CD14-positive monocyte (primary cell): ENCODE measurements at regions not wholly inside any gene's neighbourhood (a gene's known extent, or its start where the extent isn't known, plus 50 kb on each side); places are given as distances from the start of the nearest gene placed in this dataset.
A peak's percentile ranks its signal among the peaks of the same experiment; 100 is the strongest.

ENCODE experiments used
- DNase-seq, 3 donors: peaks; one replicate each; pipeline ENCODE4 v3.0.0-alpha.2; 2011 to 2022
- H2AFZ ChIP-seq: 2 replicates; pipeline ENCODE4 v1.6.0; 2012; ENCODE audit warnings: mild to moderate bottlenecking, low read depth, low read length, inconsistent platforms; ENCODE audit not compliant: insufficient read depth, poor library complexity, severe bottlenecking
- H3K27ac ChIP-seq, 2 donors: 1 replicate in 1 of 2; 2 replicates in 1 of 2; pipeline ENCODE4 v1.5.1; 2012 to 2013; ENCODE audit warnings: low read length in 2 of 2, control low read depth in 1 of 2, inconsistent platforms in 1 of 2, low read depth in 1 of 2, mild to moderate bottlenecking in 1 of 2
- H3K27me3 ChIP-seq, 2 donors: one replicate each; pipeline versions ENCODE4 v1.6.0 to v1.6.1; 2011 to 2013; ENCODE audit warnings: low read length in 2 of 2; ENCODE audit not compliant: control insufficient read depth in 2 of 2, insufficient read depth in 2 of 2
- H3K36me3 ChIP-seq, 2 donors: replicated peaks in 1 of 2; 1 replicate in 1 of 2; 2 replicates in 1 of 2; pipeline versions ENCODE4 v1.5.1 to v1.6.1; 2012 to 2013; ENCODE audit warnings: low read length in 2 of 2, control low read depth in 1 of 2, inconsistent platforms in 1 of 2, mild to moderate bottlenecking in 1 of 2; ENCODE audit not compliant: insufficient read depth in 2 of 2, control insufficient read depth in 1 of 2
- H3K4me1 ChIP-seq, 2 donors: 1 replicate in 1 of 2; 2 replicates in 1 of 2; pipeline versions ENCODE4 v1.5.1 to v1.6.1; 2012 to 2013; ENCODE audit warnings: low read length in 2 of 2, control low read depth in 1 of 2, inconsistent platforms in 1 of 2, mild to moderate bottlenecking in 1 of 2, moderate library complexity in 1 of 2; ENCODE audit not compliant: insufficient read depth in 2 of 2, control insufficient read depth in 1 of 2
- H3K4me2 ChIP-seq: replicated peaks from 2 replicates; pipeline ENCODE3; 2012; ENCODE audit warnings: low read length, moderate library complexity, mild to moderate bottlenecking; ENCODE audit not compliant: poor library complexity, severe bottlenecking; ENCODE audit errors: extremely low read depth
- H3K4me3 ChIP-seq, 3 experiments: fragments of 200-600 bp in 1 of 3; sonication (generic) in 1 of 3; replicated peaks in 1 of 3; 1 replicate in 2 of 3; 2 replicates in 1 of 3; pipeline ENCODE4 v1.5.1; 2011 to 2013; ENCODE audit warnings: low read length in 3 of 3, mild to moderate bottlenecking in 3 of 3, control low read depth in 2 of 3, low read depth in 2 of 3, inconsistent platforms in 1 of 3, moderate library complexity in 1 of 3
- H3K79me2 ChIP-seq: 2 replicates; pipeline ENCODE4 v1.6.0; 2012; ENCODE audit warnings: mild to moderate bottlenecking, control low read depth, inconsistent platforms, low read length, moderate library complexity; ENCODE audit not compliant: insufficient read depth
- H3K9ac ChIP-seq: 2 replicates; pipeline ENCODE4 v1.6.0; 2017; ENCODE audit warnings: low read length, mild to moderate bottlenecking; ENCODE audit not compliant: insufficient read depth, poor library complexity, severe bottlenecking
- H3K9me3 ChIP-seq, 2 donors: replicated peaks in 1 of 2; 1 replicate in 1 of 2; 2 replicates in 1 of 2; pipeline versions ENCODE4 v1.5.1 to v1.6.1; 2012 to 2013; ENCODE audit warnings: low read length in 2 of 2, control low read depth in 1 of 2; ENCODE audit not compliant: control insufficient read depth in 1 of 2, insufficient read depth in 1 of 2
- H4K20me1 ChIP-seq: 2 replicates; pipeline ENCODE4 v1.6.0; 2012; ENCODE audit warnings: mild to moderate bottlenecking, low read length, control low read depth, moderate library complexity; ENCODE audit not compliant: insufficient read depth
- H3K27ac Mint-ChIP-seq, 7 donors: one replicate each; pipeline ENCODE4 v1.8.0; 2020; ENCODE audit warnings: mild to moderate bottlenecking in 7 of 7, mixed read lengths in 7 of 7, moderate library complexity in 6 of 7, inconsistent platforms in 2 of 7
- H3K27me3 Mint-ChIP-seq, 3 donors: one replicate each; pipeline ENCODE4 v1.8.0; 2021 to 2022; ENCODE audit warnings: low read depth in 3 of 3, mild to moderate bottlenecking in 3 of 3, mixed read lengths in 3 of 3, moderate library complexity in 3 of 3, inconsistent platforms in 1 of 3
- H3K36me3 Mint-ChIP-seq, 2 donors: one replicate each; pipeline ENCODE4 v1.8.0; 2020; ENCODE audit warnings: mixed read lengths in 2 of 2, inconsistent platforms in 1 of 2, mild to moderate bottlenecking in 1 of 2
- H3K4me1 Mint-ChIP-seq: one replicate; pipeline ENCODE4 v1.8.0; 2020; ENCODE audit warnings: mild to moderate bottlenecking, mixed read lengths
- H3K4me3 Mint-ChIP-seq, 2 donors: one replicate each; pipeline ENCODE4 v1.8.0; 2020; ENCODE audit warnings: mild to moderate bottlenecking in 2 of 2, mixed read lengths in 2 of 2, moderate library complexity in 1 of 2
- H3K9me3 Mint-ChIP-seq, 7 donors: one replicate each; pipeline ENCODE4 v1.8.0; 2020 to 2022; ENCODE audit warnings: mixed read lengths in 7 of 7, mild to moderate bottlenecking in 6 of 7, moderate library complexity in 6 of 7, inconsistent platforms in 2 of 7
- WGBS: methylation state at CpG from one replicate; pipeline ENCODE4 v1.1.5; 2013; ENCODE audit warnings: missing lambda C conversion rate; ENCODE audit not compliant: insufficient coverage; 5-methylcytosine and 5-hydroxymethylcytosine counted together
- intact Hi-C, 2 donors: fragments of 100-400 bp; cut with micrococcal nuclease; formaldehyde crosslinking; loops; one replicate each; pipeline versions ENCODE4 v1.15.0 to v1.15.1; 2023
- TF ChIP-seq, protein P1 (sequence below): fragments of 200-600 bp; IDR thresholded peaks from one replicate; pipeline ENCODE4 v1.8.0; 2022; ENCODE audit warnings: antibody characterized with exemption, mild to moderate bottlenecking

DNA sequence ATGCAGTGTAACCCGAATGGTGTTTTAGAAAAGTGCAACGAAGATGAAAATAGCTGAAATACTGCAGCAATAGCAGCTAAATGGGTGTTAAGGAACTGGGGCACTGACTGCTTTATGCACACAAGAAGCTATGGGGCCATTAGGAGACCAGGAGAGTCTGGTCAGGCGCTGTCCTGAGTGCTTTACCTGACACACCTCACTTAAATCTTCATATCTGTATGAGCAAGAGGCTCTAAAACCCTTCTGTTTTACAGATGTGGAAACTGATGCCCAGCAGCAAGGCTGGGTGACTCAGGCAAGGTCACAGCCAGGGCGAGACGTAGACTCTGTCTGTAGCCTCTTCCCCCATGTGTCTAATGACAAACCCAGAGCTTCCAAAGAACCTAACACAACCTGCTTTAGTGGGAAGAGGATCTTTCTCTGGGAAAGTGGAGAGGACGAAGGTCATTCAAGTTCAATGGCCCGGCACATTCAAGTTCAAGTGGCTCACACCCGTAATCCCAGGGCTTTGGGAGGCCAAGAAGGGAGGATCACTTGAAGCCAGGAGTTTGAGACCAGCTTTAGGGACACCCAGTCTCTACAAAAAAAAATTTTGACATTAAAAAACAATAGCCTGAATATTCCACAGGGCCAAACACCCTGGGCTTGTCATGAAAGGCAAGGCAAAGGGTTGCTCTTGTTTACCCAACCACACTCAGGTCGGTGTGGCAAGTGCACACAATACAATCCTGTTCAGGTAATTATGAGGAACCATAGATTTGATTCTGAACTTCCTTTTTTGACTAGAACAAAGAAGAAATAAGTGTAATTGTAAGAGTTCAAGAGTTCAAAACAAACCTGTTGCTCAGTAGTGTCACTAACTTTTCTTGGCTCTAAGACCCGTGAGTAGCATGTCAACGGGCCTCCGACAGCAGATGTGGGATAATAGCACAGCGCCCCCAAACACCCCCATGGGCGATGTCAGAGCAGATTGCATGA, 53.7 kb upstream of the KLF6 start:
- no peaks in the 10 kb centered on the region for H3K79me2 ChIP-seq
- no peaks in the 10 kb centered on the region for H3K36me3 ChIP-seq
- H4K20me1 ChIP-seq: no peaks in the 10 kb centered on the region
- H3K27me3 ChIP-seq: no peaks in the 10 kb centered on the region
- TF ChIP-seq, protein P1, sequence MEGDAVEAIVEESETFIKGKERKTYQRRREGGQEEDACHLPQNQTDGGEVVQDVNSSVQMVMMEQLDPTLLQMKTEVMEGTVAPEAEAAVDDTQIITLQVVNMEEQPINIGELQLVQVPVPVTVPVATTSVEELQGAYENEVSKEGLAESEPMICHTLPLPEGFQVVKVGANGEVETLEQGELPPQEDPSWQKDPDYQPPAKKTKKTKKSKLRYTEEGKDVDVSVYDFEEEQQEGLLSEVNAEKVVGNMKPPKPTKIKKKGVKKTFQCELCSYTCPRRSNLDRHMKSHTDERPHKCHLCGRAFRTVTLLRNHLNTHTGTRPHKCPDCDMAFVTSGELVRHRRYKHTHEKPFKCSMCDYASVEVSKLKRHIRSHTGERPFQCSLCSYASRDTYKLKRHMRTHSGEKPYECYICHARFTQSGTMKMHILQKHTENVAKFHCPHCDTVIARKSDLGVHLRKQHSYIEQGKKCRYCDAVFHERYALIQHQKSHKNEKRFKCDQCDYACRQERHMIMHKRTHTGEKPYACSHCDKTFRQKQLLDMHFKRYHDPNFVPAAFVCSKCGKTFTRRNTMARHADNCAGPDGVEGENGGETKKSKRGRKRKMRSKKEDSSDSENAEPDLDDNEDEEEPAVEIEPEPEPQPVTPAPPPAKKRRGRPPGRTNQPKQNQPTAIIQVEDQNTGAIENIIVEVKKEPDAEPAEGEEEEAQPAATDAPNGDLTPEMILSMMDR: no peak
- H3K27ac ChIP-seq: no peak overlapping the region
- no peak overlapping the region for H2AFZ ChIP-seq
- H3K4me1 Mint-ChIP-seq: peaks cover 35% of the 10 kb centered on the region
- no peak overlapping the region for H3K4me2 ChIP-seq
- intact Hi-C loops: no loop called here
- WGBS: 100% methylated on average over 2 of the region's 14 CpGs
- peaks cover 30 to 38% of the 10 kb centered on the region in 2 donors for H3K4me1 ChIP-seq
- H3K27me3 Mint-ChIP-seq: peaks cover 0 to 2% (median 0%) of the 10 kb centered on the region in 3 donors
- H3K9me3 Mint-ChIP-seq: no peaks in the 10 kb centered on the region
- no peaks in the 10 kb centered on the region for H3K36me3 Mint-ChIP-seq
- H3K9ac ChIP-seq: no peak overlapping the region
- peak in 2 of 3 donors; percentile 54 to 73 for DNase-seq
- H3K4me3 ChIP-seq: no peak overlapping the region
- no peak overlapping the region for H3K4me3 Mint-ChIP-seq
- H3K27ac Mint-ChIP-seq: peak overlapping the region in 6 of 7 donors; percentile 15 to 92 (median 58)
- no peaks in the 10 kb centered on the region for H3K9me3 ChIP-seq

DNA sequence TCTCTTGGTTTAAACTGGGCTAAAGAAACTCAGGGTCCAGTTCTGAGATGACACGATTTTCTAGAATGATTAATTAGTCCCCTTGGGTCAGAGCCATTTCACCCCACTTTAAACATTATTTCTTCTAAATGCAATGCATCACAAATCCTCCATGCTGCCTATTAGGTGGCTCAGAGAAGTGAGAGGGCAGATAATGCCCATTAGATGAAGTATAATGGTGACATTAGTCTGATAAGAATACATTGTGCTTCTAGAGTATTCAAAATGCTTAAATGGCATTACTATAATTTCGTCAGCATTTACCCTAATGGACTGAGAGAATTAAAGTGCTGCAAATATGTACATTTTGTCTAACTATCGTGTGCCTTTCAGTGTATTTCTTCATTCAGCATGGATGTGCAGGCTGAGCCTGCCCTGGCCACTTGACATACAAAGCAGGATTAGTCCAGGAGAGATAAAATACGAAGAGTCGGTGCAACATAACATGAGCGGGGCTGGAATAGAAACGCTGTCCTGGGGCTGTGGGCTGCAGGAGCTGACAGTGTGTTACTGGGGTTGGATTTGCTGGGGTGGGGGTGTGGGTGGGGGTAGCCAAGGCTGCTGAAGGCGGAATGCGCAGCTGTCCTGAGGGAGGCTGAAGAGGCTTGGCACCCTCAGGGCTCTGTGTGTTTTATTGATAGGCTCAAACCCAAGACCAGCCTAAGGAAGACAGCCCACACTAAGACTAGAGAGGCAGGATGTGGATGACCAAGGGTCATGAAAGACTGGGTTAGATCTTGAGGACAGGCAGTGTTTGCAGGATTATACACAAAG, 52.8 kb upstream of the KLF6 start:
- H3K27me3 ChIP-seq: no peaks in the 10 kb centered on the region
- peaks cover 35% of the 10 kb centered on the region for H3K4me1 Mint-ChIP-seq
- no peak overlapping the region for H2AFZ ChIP-seq
- H3K27ac ChIP-seq: no peak overlapping the region
- no peaks in the 10 kb centered on the region for H3K79me2 ChIP-seq
- H3K4me3 Mint-ChIP-seq: no peak overlapping the region
- no peaks in the 10 kb centered on the region for H3K36me3 ChIP-seq
- no peak for DNase-seq
- H3K27me3 Mint-ChIP-seq: peaks cover 0 to 2% (median 0%) of the 10 kb centered on the region in 3 donors
- no peak overlapping the region for H3K4me2 ChIP-seq
- TF ChIP-seq, protein P1: no peak
- intact Hi-C loops: no loop called here
- no peaks in the 10 kb centered on the region for H3K36me3 Mint-ChIP-seq
- peaks cover 30 to 38% of the 10 kb centered on the region in 2 donors for H3K4me1 ChIP-seq
- no peaks in the 10 kb centered on the region for H3K9me3 Mint-ChIP-seq
- no peaks in the 10 kb centered on the region for H3K9me3 ChIP-seq
- WGBS: 97% methylated on average over 6 of the region's 9 CpGs
- H4K20me1 ChIP-seq: no peaks in the 10 kb centered on the region
- H3K9ac ChIP-seq: no peak overlapping the region
- H3K27ac Mint-ChIP-seq: no peak overlapping the region
- no peak overlapping the region for H3K4me3 ChIP-seq
